ENCODE measurements at regions not wholly inside any gene's neighbourhood (a gene's known extent, or its start where the extent isn't known, plus 50 kb on each side); places are given as distances from the start of the nearest gene placed in this dataset.

DNA sequence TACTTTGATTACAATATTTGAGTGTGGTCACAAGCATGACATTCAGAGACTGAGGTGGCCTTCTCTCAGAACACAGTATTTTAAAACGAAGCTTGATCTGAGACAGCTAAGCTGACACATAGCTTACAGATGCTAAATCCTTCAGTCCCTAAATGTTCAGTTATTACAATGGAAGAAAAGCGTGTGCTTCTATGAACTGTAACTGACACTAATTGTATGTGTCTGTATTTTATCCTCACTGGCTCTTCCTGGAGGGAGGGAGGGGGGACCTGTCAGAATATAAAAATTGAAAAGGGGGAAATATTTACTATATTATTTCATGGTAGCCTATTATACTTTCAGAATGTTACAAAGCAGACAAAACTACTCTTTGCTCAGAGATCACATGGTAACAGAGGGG, 340.2 kb downstream of the FIGN start:
- no peak for TF ChIP-seq POLR2A (IDR thresholded peaks at IDR 0.05; ENCODE audit: low read length)
- TF ChIP-seq GATA1 (IDR thresholded peaks at IDR 0.05; ENCODE audit: low read depth, low read length) = no peak

Data from erythroblast (primary cell).